Coronary artery (tissue), 2 donors: ENCODE measurements at regions not wholly inside any gene's neighbourhood (a gene's known extent, or its start where the extent isn't known, plus 50 kb on each side); places are given as distances from the start of the nearest gene placed in this dataset.

Experiments used
- DNase-seq: peaks from one replicate; pipeline ENCODE4 v3.0.0-alpha.2; 2017; ENCODE audit warnings: low spot score
- H3K27ac ChIP-seq, 2 donors: fragments of 200-600 bp; sonication (generic); one replicate each; pipeline ENCODE4 v1.5.1; 2016 to 2019
- H3K4me3 ChIP-seq: fragments of 200-600 bp; sonication (generic); 2 replicates; pipeline ENCODE4 v1.5.1; 2016; ENCODE audit warnings: mild to moderate bottlenecking, moderate library complexity
- CTCF ChIP-seq: fragments of 200-600 bp; sonication (generic); IDR thresholded peaks from one replicate; pipeline ENCODE4 v1.5.1; 2019; ENCODE audit warnings: antibody characterized with exemption

GRCh38 chr10:44773565-44773964 is 137.6 kb upstream of the TMEM72 start:
- TF ChIP-seq CTCF = no peak
- DNase-seq = no peak
- Histone ChIP-seq H3K27ac (no peak overlapping the region), H3K4me3 (no peak overlapping the region)

- Histone ChIP-seq H3K27ac (peak overlapping the region in 1 of 2 donors; percentile 10), H3K4me3 (no peak overlapping the region)
- no peak for DNase-seq
- no peak for TF ChIP-seq CTCF
Measured at GRCh38 chr10:44774676-44775401, 136.3 kb upstream of the TMEM72 start.

- Histone ChIP-seq H3K27ac (peak overlapping the region in 1 of 2 donors; percentile 10), H3K4me3 (no peak overlapping the region)
- no peak for TF ChIP-seq CTCF
- DNase-seq = no peak
Measured at GRCh38 chr10:44775402-44775741, 135.8 kb upstream of the TMEM72 start.

- TF ChIP-seq CTCF = no peak
- DNase-seq = no peak
- Histone ChIP-seq H3K27ac (no peak overlapping the region), H3K4me3 (no peak overlapping the region)
Measured at GRCh38 chr10:44776181-44776580, 135.0 kb upstream of the TMEM72 start.

GRCh38 chr10:44779511-44779910 is 131.6 kb upstream of the TMEM72 start:
- no peak overlapping the region for H3K4me3 ChIP-seq
- TF ChIP-seq CTCF = no peak
- no peak for DNase-seq
- no peak overlapping the region for H3K27ac ChIP-seq

- TF ChIP-seq CTCF = no peak
- DNase-seq = no peak
- Histone ChIP-seq H3K27ac (no peak overlapping the region), H3K4me3 (no peak overlapping the region)
Measured at GRCh38 chr10:44780426-44780825, 130.7 kb upstream of the TMEM72 start.

- Histone ChIP-seq H3K27ac (no peak overlapping the region), H3K4me3 (no peak overlapping the region)
- TF ChIP-seq CTCF = no peak
- DNase-seq = no peak
Measured at GRCh38 chr10:44781131-44781530, 130.0 kb upstream of the TMEM72 start.
